ENCODE measurements at regions not wholly inside any gene's neighbourhood (a gene's known extent, or its start where the extent isn't known, plus 50 kb on each side); places are given as distances from the start of the nearest gene placed in this dataset.

GRCh38 chr20:60152792-60153191 is 194.6 kb downstream of the CDH26 start:
- TF ChIP-seq POLR2A (IDR thresholded peaks at IDR 0.05; ENCODE audit: low read depth, low read length) (no peak), POLR2AphosphoS5 (IDR thresholded peaks at IDR 0.05; ENCODE audit: low read depth, low read length) (no peak), TAF1 (IDR thresholded peaks at IDR 0.05; ENCODE audit: low read depth, low read length) (no peak), PAX5 (IDR thresholded peaks at IDR 0.05; ENCODE audit: insufficient read depth, low read length, severe bottlenecking) (no peak)

Measured in GM12891 (cell line).